H9 (cell line): ENCODE measurements at regions not wholly inside any gene's neighbourhood (a gene's known extent, or its start where the extent isn't known, plus 50 kb on each side); places are given as distances from the start of the nearest gene placed in this dataset.

Experiments
- DNase-seq: peaks from one replicate; pipeline ENCODE4 v3.0.0-alpha.2; 2017
- H2AFZ ChIP-seq: one replicate; pipeline ENCODE4 v1.6.1; 2013; ENCODE audit warnings: mild to moderate bottlenecking, low read length, control low read depth, moderate library complexity
- H2AK5ac ChIP-seq: 2 replicates; pipeline ENCODE4 v1.6.1; 2013; ENCODE audit warnings: low read length, control low read depth, mixed read lengths; ENCODE audit not compliant: insufficient read length
- H2BK120ac ChIP-seq: one replicate; pipeline ENCODE4 v1.6.1; 2013; ENCODE audit warnings: low read depth, mild to moderate bottlenecking, low read length, control low read depth, inconsistent platforms; ENCODE audit not compliant: poor library complexity, severe bottlenecking
- H2BK12ac ChIP-seq: 2 replicates; pipeline ENCODE4 v1.6.1; 2013; ENCODE audit warnings: low read length, control low read depth, mixed read lengths, low read depth; ENCODE audit not compliant: insufficient read length
- H2BK15ac ChIP-seq: 2 replicates; pipeline ENCODE4 v1.6.1; 2013; ENCODE audit warnings: low read depth, low read length, control low read depth
- H2BK20ac ChIP-seq: one replicate; pipeline ENCODE4 v1.6.1; 2013; ENCODE audit warnings: low read depth, mild to moderate bottlenecking, low read length, control low read depth, inconsistent platforms; ENCODE audit not compliant: poor library complexity, severe bottlenecking
- H2BK5ac ChIP-seq: 2 replicates; pipeline ENCODE4 v1.6.1; 2013; ENCODE audit warnings: low read length, control low read depth, mixed read lengths; ENCODE audit not compliant: insufficient read length
- H3K14ac ChIP-seq: 2 replicates; pipeline ENCODE4 v1.6.1; 2013; ENCODE audit warnings: low read length, control low read depth; ENCODE audit not compliant: insufficient read depth
- H3K18ac ChIP-seq: 2 replicates; pipeline ENCODE4 v1.6.1; 2013; ENCODE audit warnings: low read depth, mild to moderate bottlenecking, mixed read lengths, low read length, control low read depth; ENCODE audit not compliant: insufficient read length
- H3K23ac ChIP-seq: 2 replicates; pipeline ENCODE4 v1.6.1; 2013; ENCODE audit warnings: low read length, control low read depth, mixed read lengths, low read depth; ENCODE audit not compliant: insufficient read length
- H3K23me2 ChIP-seq: 2 replicates; pipeline ENCODE4 v1.6.1; 2013; ENCODE audit warnings: low read depth, mild to moderate bottlenecking, mixed read lengths, low read length, control low read depth; ENCODE audit not compliant: insufficient read length, poor library complexity, severe bottlenecking
- H3K27ac ChIP-seq: 2 replicates; pipeline ENCODE4 v1.5.1; 2013; ENCODE audit warnings: low read length, control low read depth, mixed read lengths, low read depth; ENCODE audit not compliant: insufficient read length
- H3K27me3 ChIP-seq: 2 replicates; pipeline ENCODE4 v1.6.1; 2013; ENCODE audit warnings: low read length, control low read depth, inconsistent platforms; ENCODE audit not compliant: insufficient read depth
- H3K4ac ChIP-seq: 2 replicates; pipeline ENCODE4 v1.6.1; 2013; ENCODE audit warnings: low read depth, mild to moderate bottlenecking, control low read depth, inconsistent platforms, low read length, moderate library complexity
- H3K4me1 ChIP-seq: 2 replicates; pipeline ENCODE4 v1.6.1; 2013; ENCODE audit warnings: low read length, control low read depth, inconsistent platforms; ENCODE audit not compliant: insufficient read depth
- H3K4me2 ChIP-seq: 2 replicates; pipeline ENCODE4 v1.6.1; 2013; ENCODE audit warnings: low read length, control low read depth, mixed read lengths; ENCODE audit not compliant: insufficient read length, insufficient read depth
- H3K56ac ChIP-seq: 2 replicates; pipeline ENCODE4 v1.6.1; 2013; ENCODE audit warnings: low read depth, mild to moderate bottlenecking, mixed read lengths, low read length, control low read depth; ENCODE audit not compliant: insufficient read length
- H3K79me1 ChIP-seq: 2 replicates; pipeline ENCODE4 v1.6.1; 2013; ENCODE audit warnings: low read depth, mild to moderate bottlenecking, moderate library complexity, low read length, control low read depth, inconsistent platforms; ENCODE audit not compliant: insufficient read depth, poor library complexity, severe bottlenecking
- H3K79me2 ChIP-seq: 2 replicates; pipeline ENCODE4 v1.6.1; 2013; ENCODE audit warnings: low read length, control low read depth, inconsistent platforms; ENCODE audit not compliant: insufficient read depth
- H3K9ac ChIP-seq: 2 replicates; pipeline ENCODE4 v1.6.1; 2013; ENCODE audit warnings: low read length, control low read depth, mixed read lengths; ENCODE audit not compliant: insufficient read length; ENCODE audit errors: extremely low read depth
- H3K9me3 ChIP-seq: one replicate; pipeline ENCODE4 v1.6.1; 2013; ENCODE audit warnings: low read depth, low read length, inconsistent platforms; ENCODE audit not compliant: control insufficient read depth
- H3T11ph ChIP-seq: one replicate; pipeline ENCODE4 v1.6.1; 2013; ENCODE audit warnings: mild to moderate bottlenecking, low read length, control low read depth, inconsistent platforms
- H4K20me1 ChIP-seq: one replicate; pipeline ENCODE4 v1.6.1; 2013; ENCODE audit not compliant: control insufficient read depth, insufficient read length, insufficient read depth
- H4K5ac ChIP-seq: 2 replicates; pipeline ENCODE4 v1.6.1; 2013; ENCODE audit warnings: low read depth, mild to moderate bottlenecking, mixed read lengths, low read length, control low read depth; ENCODE audit not compliant: insufficient read length
- H4K8ac ChIP-seq: replicated peaks from 2 replicates; pipeline ENCODE4 v1.6.1; 2013; ENCODE audit warnings: low read length, control low read depth, mixed read lengths, low read depth; ENCODE audit not compliant: insufficient read length
- H4K91ac ChIP-seq: 2 replicates; pipeline ENCODE4 v1.6.1; 2013; ENCODE audit warnings: low read depth, mild to moderate bottlenecking, moderate library complexity, mixed read lengths, low read length, control low read depth; ENCODE audit not compliant: insufficient read length
- H3K27ac Mint-ChIP-seq, 3 experiments: 2 replicates in 2 of 3; 3 replicates in 1 of 3; pipeline ENCODE4 v1.8.0; 2020 to 2021; ENCODE audit warnings: mixed read lengths in 3 of 3, mild to moderate bottlenecking in 1 of 3, moderate library complexity in 1 of 3
- H3K27me3 Mint-ChIP-seq: 2 replicates; pipeline ENCODE4 v1.8.0; 2021; ENCODE audit warnings: low read depth, mild to moderate bottlenecking, moderate library complexity, mixed read lengths
- H3K36me3 Mint-ChIP-seq, 3 experiments: 2 replicates in 2 of 3; 3 replicates in 1 of 3; pipeline ENCODE4 v1.8.0; 2020 to 2021; ENCODE audit warnings: low read depth in 3 of 3, mixed read lengths in 3 of 3; ENCODE audit not compliant: insufficient read depth in 1 of 3
- H3K4me1 Mint-ChIP-seq, 2 experiments: 2 replicates each; pipeline ENCODE4 v1.8.0; 2020; ENCODE audit warnings: mixed read lengths in 2 of 2
- H3K4me3 Mint-ChIP-seq, 2 experiments: 2 replicates in 1 of 2; 3 replicates in 1 of 2; pipeline ENCODE4 v1.8.0; 2020 to 2021; ENCODE audit warnings: mild to moderate bottlenecking in 2 of 2, mixed read lengths in 2 of 2, moderate library complexity in 1 of 2
- H3K9me3 Mint-ChIP-seq, 2 experiments: 2 replicates in 1 of 2; 3 replicates in 1 of 2; pipeline ENCODE4 v1.8.0; 2020; ENCODE audit warnings: mild to moderate bottlenecking in 2 of 2, mixed read lengths in 2 of 2, moderate library complexity in 1 of 2
- WGBS: extraction: QIAGEN DNeasy Blood & Tissue Kit; methylation state at CpG from one replicate; pipeline ENCODE4 v1.1.7; 2013; ENCODE audit warnings: missing lambda C conversion rate, low lambda C conversion rate, mixed read lengths; ENCODE audit not compliant: insufficient read length; ENCODE audit errors: extremely low coverage; 5-methylcytosine and 5-hydroxymethylcytosine counted together
- TF ChIP-seq, protein P1 (sequence below): fragments of 200-600 bp; sonication (generic); conservative IDR thresholded peaks from 3 replicates; pipeline ENCODE4 v1.8.0; 2021; ENCODE audit warnings: antibody characterized with exemption, mild to moderate bottlenecking

DNA sequence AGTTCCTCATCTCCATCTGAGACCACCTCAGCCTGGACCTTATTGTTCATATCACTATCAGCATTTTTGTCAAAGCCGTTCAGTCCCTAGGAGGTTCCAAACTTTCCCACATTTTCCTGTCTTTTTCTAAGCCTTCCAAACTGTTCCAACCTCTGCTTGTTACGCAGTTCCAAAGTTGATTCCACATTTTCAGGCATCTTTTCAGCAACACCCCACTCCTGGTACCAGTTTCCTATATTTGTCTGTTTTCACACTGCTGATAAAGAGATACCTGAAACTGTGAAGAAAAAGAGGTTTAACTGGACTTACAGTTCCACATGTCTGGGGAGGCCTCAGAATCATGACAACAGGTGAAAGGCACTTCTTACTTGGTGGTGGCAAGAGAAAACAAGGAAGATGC is 622.1 kb downstream of the MAT2B start:
- Histone ChIP-seq H3K27me3 (no peaks in the 10 kb centered on the region), H3K27ac (no peak overlapping the region), H2AK5ac (no peak overlapping the region), H3K9ac (no peak overlapping the region), H4K20me1 (no peaks in the 10 kb centered on the region), H4K91ac (no peak overlapping the region), H3K56ac (no peak overlapping the region), H4K5ac (no peak overlapping the region), H3K4ac (no peak overlapping the region), H2BK120ac (no peak overlapping the region), H2BK20ac (no peak overlapping the region), H2BK15ac (no peak overlapping the region), H3K23ac (no peak overlapping the region), H3K14ac (no peak overlapping the region), H2BK5ac (no peak overlapping the region), H3K18ac (no peak overlapping the region), H4K8ac (no peak overlapping the region), H2BK12ac (no peak overlapping the region), H3K9me3 (peaks cover 23% of the 10 kb centered on the region), H3K4me1 (no peaks in the 10 kb centered on the region), H3K23me2 (no peaks in the 10 kb centered on the region), H2AFZ (no peak overlapping the region), H3K79me1 (no peaks in the 10 kb centered on the region), H3K79me2 (no peaks in the 10 kb centered on the region), H3K4me2 (no peak overlapping the region), H3T11ph (no peak overlapping the region)
- Mint-ChIP-seq H3K27ac (no peak overlapping the region), H3K9me3 (peaks cover 55 to 57% of the 10 kb centered on the region in 2 experiments), H3K4me3 (no peak overlapping the region), H3K27me3 (no peaks in the 10 kb centered on the region; the same call in 1 of the 2 replicates), H3K4me1 (no peaks in the 10 kb centered on the region), H3K36me3 (peaks cover 24 to 63% (median 52%) of the 10 kb centered on the region in 3 experiments)
- no CpG with 5 or more reads among the region's 2 CpGs for WGBS
- TF ChIP-seq, protein P1, sequence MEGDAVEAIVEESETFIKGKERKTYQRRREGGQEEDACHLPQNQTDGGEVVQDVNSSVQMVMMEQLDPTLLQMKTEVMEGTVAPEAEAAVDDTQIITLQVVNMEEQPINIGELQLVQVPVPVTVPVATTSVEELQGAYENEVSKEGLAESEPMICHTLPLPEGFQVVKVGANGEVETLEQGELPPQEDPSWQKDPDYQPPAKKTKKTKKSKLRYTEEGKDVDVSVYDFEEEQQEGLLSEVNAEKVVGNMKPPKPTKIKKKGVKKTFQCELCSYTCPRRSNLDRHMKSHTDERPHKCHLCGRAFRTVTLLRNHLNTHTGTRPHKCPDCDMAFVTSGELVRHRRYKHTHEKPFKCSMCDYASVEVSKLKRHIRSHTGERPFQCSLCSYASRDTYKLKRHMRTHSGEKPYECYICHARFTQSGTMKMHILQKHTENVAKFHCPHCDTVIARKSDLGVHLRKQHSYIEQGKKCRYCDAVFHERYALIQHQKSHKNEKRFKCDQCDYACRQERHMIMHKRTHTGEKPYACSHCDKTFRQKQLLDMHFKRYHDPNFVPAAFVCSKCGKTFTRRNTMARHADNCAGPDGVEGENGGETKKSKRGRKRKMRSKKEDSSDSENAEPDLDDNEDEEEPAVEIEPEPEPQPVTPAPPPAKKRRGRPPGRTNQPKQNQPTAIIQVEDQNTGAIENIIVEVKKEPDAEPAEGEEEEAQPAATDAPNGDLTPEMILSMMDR: no peak
- no peak for DNase-seq
